DOHH2 (cell line): ENCODE measurements at regions not wholly inside any gene's neighbourhood (a gene's known extent, or its start where the extent isn't known, plus 50 kb on each side); places are given as distances from the start of the nearest gene placed in this dataset.
"Not testable (repeated sequence)": the region's sequence is repeated elsewhere in the genome, so short reads cannot be mapped to it uniquely, and the experiment has no call there.

Experiments used
- H3F3A ChIP-seq: fragments of 200-600 bp; sonication (generic), shearing (Covaris generic); 2 replicates; pipeline ENCODE4 v1.6.0; 2016; ENCODE audit warnings: antibody characterized with exemption, mild to moderate bottlenecking; ENCODE audit not compliant: control insufficient read depth, insufficient read depth
- H3K27ac ChIP-seq: fragments of 200-600 bp; sonication (generic); 2 replicates; pipeline ENCODE4 v1.5.1; 2014; ENCODE audit warnings: low read depth, mild to moderate bottlenecking, low read length, moderate library complexity
- H3K27me3 ChIP-seq: fragments of 200-600 bp; sonication (generic); 2 replicates; pipeline ENCODE4 v1.6.1; 2014; ENCODE audit warnings: mild to moderate bottlenecking, low read length, mixed read lengths; ENCODE audit not compliant: control insufficient read depth
- H3K36me3 ChIP-seq: fragments of 200-600 bp; sonication (generic); 2 replicates; pipeline ENCODE4 v1.6.1; 2014; ENCODE audit warnings: mild to moderate bottlenecking, low read length, moderate library complexity, mixed read lengths; ENCODE audit not compliant: control insufficient read depth
- H3K4me1 ChIP-seq: fragments of 200-600 bp; sonication (generic); 2 replicates; pipeline ENCODE4 v1.6.1; 2014; ENCODE audit warnings: mild to moderate bottlenecking, low read length, mixed read lengths; ENCODE audit not compliant: control insufficient read depth
- H3K4me2 ChIP-seq: fragments of 200-600 bp; sonication (generic); 2 replicates; pipeline ENCODE4 v1.6.0; 2014; ENCODE audit warnings: mild to moderate bottlenecking, low read length, moderate library complexity
- H3K4me3 ChIP-seq: fragments of 200-600 bp; sonication (generic); 2 replicates; pipeline ENCODE4 v1.5.1; 2014; ENCODE audit warnings: mild to moderate bottlenecking, low read length, mixed read lengths
- H3K79me2 ChIP-seq: fragments of 200-600 bp; sonication (generic); 2 replicates; pipeline ENCODE4 v1.6.1; 2014; ENCODE audit warnings: mild to moderate bottlenecking, low read length, mixed read lengths; ENCODE audit not compliant: control insufficient read depth
- H3K9me2 ChIP-seq: fragments of 200-600 bp; sonication (generic); replicated peaks from 2 replicates; pipeline ENCODE4 v1.6.1; 2014; ENCODE audit warnings: mild to moderate bottlenecking, low read length, mixed read lengths; ENCODE audit not compliant: control insufficient read depth
- H3K9me3 ChIP-seq: fragments of 200-600 bp; sonication (generic); 2 replicates; pipeline ENCODE4 v1.6.1; 2014; ENCODE audit warnings: antibody characterized with exemption, low read length, mixed read lengths; ENCODE audit not compliant: control insufficient read depth, insufficient read depth
- H4K20me1 ChIP-seq: fragments of 200-600 bp; sonication (generic); 2 replicates; pipeline ENCODE4 v1.6.0; 2014; ENCODE audit warnings: low read depth, mild to moderate bottlenecking, antibody characterized with exemption, low read length, moderate library complexity; ENCODE audit not compliant: control insufficient read depth, insufficient read depth
- EZH2phosphoT487 ChIP-seq: fragments of 200-600 bp; sonication (generic); IDR thresholded peaks from 2 replicates; pipeline ENCODE4 v1.6.1; 2017; ENCODE audit warnings: borderline replicate concordance, mild to moderate bottlenecking, antibody characterized with exemption, low read length, moderate library complexity, mixed read lengths
- TF ChIP-seq, protein P1 (sequence below): fragments of 200-600 bp; sonication (generic); IDR thresholded peaks from one replicate; pipeline ENCODE4 v1.5.1; 2014; ENCODE audit warnings: antibody characterized with exemption, mild to moderate bottlenecking, low read depth, low read length; ENCODE audit not compliant: poor library complexity, severe bottlenecking

DNA sequence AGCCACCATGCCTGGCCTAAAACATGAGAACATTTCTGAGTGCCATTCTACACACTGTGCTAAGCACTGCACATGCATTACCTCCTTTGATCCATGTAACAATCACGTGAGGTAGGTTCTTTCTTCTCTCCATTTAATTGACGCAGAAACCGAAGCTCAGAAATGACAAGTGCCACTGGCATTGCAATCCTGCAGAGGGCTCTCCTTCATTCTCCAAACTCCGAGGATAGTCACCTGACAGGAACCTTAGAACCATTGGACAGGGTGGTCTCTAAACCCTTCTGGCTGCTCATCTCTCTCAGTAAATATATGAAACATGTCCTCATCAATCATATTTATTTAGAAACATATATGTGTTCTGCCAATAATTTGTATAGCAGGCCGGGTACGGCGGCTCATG lies 167.1 kb upstream of the JUN start:
- H3K9me3 ChIP-seq = no peaks in the 10 kb centered on the region
- H3K36me3 ChIP-seq = no peaks in the 10 kb centered on the region
- no peaks in the 10 kb centered on the region for H4K20me1 ChIP-seq
- H3K9me2 ChIP-seq = no peaks in the 10 kb centered on the region
- no peaks in the 10 kb centered on the region for H3K4me1 ChIP-seq
- no peak overlapping the region for H3K27ac ChIP-seq
- TF ChIP-seq, protein P1, sequence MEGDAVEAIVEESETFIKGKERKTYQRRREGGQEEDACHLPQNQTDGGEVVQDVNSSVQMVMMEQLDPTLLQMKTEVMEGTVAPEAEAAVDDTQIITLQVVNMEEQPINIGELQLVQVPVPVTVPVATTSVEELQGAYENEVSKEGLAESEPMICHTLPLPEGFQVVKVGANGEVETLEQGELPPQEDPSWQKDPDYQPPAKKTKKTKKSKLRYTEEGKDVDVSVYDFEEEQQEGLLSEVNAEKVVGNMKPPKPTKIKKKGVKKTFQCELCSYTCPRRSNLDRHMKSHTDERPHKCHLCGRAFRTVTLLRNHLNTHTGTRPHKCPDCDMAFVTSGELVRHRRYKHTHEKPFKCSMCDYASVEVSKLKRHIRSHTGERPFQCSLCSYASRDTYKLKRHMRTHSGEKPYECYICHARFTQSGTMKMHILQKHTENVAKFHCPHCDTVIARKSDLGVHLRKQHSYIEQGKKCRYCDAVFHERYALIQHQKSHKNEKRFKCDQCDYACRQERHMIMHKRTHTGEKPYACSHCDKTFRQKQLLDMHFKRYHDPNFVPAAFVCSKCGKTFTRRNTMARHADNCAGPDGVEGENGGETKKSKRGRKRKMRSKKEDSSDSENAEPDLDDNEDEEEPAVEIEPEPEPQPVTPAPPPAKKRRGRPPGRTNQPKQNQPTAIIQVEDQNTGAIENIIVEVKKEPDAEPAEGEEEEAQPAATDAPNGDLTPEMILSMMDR = no peak
- no peak for TF ChIP-seq EZH2phosphoT487
- no peaks in the 10 kb centered on the region for H3K79me2 ChIP-seq
- no peak overlapping the region for H3K4me2 ChIP-seq
- no peaks in the 10 kb centered on the region for H3F3A ChIP-seq
- no peaks in the 10 kb centered on the region for H3K27me3 ChIP-seq
- H3K4me3 ChIP-seq = no peak overlapping the region

DNA sequence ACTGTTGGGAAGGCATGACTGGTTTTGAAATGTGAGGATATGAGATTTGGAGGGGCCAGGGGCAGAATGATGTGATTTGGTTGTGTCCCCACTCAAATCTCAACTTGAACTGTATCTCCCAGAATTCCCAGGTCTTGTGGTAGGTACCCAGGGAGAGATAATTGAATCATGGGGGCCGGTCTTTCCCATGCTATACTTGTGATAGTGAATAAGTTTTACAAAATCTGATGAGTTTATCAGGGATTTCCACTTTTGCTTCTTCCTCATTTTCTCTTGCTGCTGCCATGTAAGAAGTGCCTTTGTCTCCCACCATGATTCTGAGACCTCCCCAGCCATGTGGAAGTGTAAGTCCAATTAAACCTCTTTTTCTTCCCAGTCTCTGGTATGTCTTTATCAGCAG lies 170.1 kb upstream of the JUN start:
- not testable (repeated sequence) for H3F3A ChIP-seq, H3K27me3 ChIP-seq, H3K4me2 ChIP-seq, H3K4me3 ChIP-seq, H4K20me1 ChIP-seq, H3K36me3 ChIP-seq, H3K27ac ChIP-seq, H3K4me1 ChIP-seq, H3K9me3 ChIP-seq, H3K9me2 ChIP-seq, H3K79me2 ChIP-seq

DNA sequence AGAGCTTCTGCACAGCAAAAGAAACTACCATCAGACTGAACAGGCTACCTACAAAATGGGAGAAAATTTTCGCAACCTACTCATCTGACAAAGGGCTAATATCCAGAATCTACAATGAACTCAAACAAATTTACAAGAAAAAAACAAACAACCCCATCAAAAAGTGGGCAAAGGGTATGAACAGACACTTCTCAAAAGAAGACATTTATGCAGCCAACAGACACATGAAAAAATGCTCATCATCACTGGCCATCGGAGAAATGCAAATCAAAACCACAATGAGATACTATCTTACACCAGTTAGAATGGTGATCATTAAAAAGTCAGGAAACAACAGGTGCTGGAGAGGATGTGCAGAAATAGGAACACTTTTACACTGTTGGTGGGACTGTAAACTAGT lies 179.4 kb upstream of the JUN start:
- not testable (repeated sequence) for H3K4me3 ChIP-seq, H3K4me2 ChIP-seq, H3K79me2 ChIP-seq, H3K9me2 ChIP-seq, H3K27ac ChIP-seq, H3K4me1 ChIP-seq, H3K27me3 ChIP-seq, H3K9me3 ChIP-seq, H3K36me3 ChIP-seq, H3F3A ChIP-seq, H4K20me1 ChIP-seq

DNA sequence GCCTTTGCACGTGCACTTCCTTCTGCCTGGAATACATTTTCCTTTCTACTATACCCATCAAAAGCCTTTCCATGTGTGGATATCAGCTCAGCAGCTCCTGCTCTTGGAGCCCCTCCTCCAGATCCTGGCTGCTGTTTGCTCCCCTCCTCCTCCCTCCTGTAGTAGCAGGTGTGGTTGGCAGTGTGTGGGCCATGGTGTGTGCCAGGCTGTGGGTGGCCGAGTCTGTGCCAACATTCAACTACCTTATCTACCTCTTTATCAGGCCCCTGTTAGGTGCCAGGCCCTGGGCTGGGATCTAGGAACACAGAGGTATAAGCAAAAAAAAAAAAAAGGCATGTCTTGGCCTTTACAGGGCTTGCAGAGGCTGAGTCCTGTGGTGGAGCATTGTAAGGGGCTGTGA lies 180.6 kb upstream of the JUN start:
- H3K4me1 ChIP-seq = no peaks in the 10 kb centered on the region

More for the DNA sequence above, 180.6 kb upstream of the JUN start:
- Histone ChIP-seq H3K9me2 (no peaks in the 10 kb centered on the region), H4K20me1 (no peaks in the 10 kb centered on the region), H3K79me2 (no peaks in the 10 kb centered on the region), H3F3A (no peaks in the 10 kb centered on the region), H3K27ac (no peak overlapping the region), H3K36me3 (no peaks in the 10 kb centered on the region), H3K4me3 (no peak overlapping the region), H3K9me3 (no peaks in the 10 kb centered on the region), H3K27me3 (no peaks in the 10 kb centered on the region), H3K4me2 (no peak overlapping the region)
- TF ChIP-seq, protein P1 = no peak
- TF ChIP-seq EZH2phosphoT487 = no peak
